ENCODE measurements at regions not wholly inside any gene's neighbourhood (a gene's known extent, or its start where the extent isn't known, plus 50 kb on each side); places are given as distances from the start of the nearest gene placed in this dataset.

DNA sequence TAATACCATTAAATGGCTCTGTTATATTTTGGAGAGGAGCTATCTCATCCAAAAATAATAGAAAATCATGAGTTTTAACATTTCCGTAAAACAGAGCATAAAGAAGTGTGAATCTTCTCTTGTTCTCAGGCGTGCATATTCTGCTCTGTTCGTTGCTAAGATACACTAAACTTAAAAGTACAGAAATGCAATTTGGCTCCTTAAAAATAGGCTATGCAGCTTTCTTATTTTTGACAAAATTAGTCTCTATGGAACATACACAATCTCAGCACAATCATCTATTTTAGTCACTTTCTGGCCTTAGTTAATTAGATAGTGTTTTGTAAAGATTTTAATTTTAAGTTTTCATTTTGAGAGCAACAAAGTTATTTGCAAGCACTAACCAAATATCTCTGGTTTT is 79.0 kb upstream of the USP25 start:
- no peak for TF ChIP-seq EZH2 (IDR thresholded peaks at IDR 0.05; ENCODE audit: borderline replicate concordance, low read depth, low read length, severe bottlenecking)
- TF ChIP-seq, protein P1, sequence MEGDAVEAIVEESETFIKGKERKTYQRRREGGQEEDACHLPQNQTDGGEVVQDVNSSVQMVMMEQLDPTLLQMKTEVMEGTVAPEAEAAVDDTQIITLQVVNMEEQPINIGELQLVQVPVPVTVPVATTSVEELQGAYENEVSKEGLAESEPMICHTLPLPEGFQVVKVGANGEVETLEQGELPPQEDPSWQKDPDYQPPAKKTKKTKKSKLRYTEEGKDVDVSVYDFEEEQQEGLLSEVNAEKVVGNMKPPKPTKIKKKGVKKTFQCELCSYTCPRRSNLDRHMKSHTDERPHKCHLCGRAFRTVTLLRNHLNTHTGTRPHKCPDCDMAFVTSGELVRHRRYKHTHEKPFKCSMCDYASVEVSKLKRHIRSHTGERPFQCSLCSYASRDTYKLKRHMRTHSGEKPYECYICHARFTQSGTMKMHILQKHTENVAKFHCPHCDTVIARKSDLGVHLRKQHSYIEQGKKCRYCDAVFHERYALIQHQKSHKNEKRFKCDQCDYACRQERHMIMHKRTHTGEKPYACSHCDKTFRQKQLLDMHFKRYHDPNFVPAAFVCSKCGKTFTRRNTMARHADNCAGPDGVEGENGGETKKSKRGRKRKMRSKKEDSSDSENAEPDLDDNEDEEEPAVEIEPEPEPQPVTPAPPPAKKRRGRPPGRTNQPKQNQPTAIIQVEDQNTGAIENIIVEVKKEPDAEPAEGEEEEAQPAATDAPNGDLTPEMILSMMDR (IDR thresholded peaks at IDR 0.05; ENCODE audit: borderline replicate concordance, extremely low read depth, low read length, poor library complexity, severe bottlenecking), result no peak
- H3K9me3 ChIP-seq (ENCODE audit: insufficient read depth, low read length, severe bottlenecking), result no peaks in the 10 kb centered on the region
- H3K36me3 ChIP-seq (ENCODE audit: insufficient read depth, low read length), result no peaks in the 10 kb centered on the region
- H3K79me2 ChIP-seq (ENCODE audit: insufficient read depth, low read length), result no peaks in the 10 kb centered on the region
- H3K4me2 ChIP-seq (ENCODE audit: insufficient read depth, low read length), result no peak overlapping the region
- ATAC-seq (ENCODE audit: insufficient read depth, low read depth) (no peak), DNase-seq (no peak)
- H2AFZ ChIP-seq (ENCODE audit: low read depth, low read length), result no peak overlapping the region
- H3K4me1 ChIP-seq (ENCODE audit: insufficient read depth, low read length), result no peaks in the 10 kb centered on the region
- H3K9ac ChIP-seq (ENCODE audit: low read depth, low read length), result no peak overlapping the region
- H3K4me3 ChIP-seq (ENCODE audit: low read depth in 1 of 2, low read length in 2 of 2), result no peak overlapping the region
- H3K27me3 ChIP-seq (ENCODE audit: insufficient read depth, low read length, poor library complexity), result no peaks in the 10 kb centered on the region
- H3K27ac ChIP-seq (ENCODE audit: low read length), result no peak overlapping the region
- no peaks in the 10 kb centered on the region for H4K20me1 ChIP-seq (ENCODE audit: insufficient read depth, low read length)

DNA sequence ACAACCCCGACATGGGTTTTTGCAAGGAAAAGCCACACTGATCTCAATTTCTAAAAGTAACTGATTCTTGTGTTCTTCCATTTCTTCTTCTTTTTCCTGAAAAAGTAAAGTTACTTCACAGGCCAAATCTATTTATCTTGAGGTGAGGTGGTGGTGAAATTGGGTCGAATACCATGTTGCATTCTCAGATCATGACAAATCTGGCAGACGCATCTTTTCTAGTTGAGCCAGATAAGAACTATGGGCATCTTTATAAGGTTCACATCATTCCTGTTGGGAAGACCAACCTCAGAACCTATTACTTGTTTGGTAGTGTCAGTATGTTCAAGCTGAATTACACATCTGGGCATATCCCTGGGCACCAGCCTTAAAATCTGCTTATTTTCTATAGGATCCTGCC is 78.6 kb upstream of the USP25 start:
- Histone ChIP-seq H3K9ac (ENCODE audit: low read depth, low read length) (no peak overlapping the region), H3K36me3 (ENCODE audit: insufficient read depth, low read length) (no peaks in the 10 kb centered on the region), H3K9me3 (ENCODE audit: insufficient read depth, low read length, severe bottlenecking) (no peaks in the 10 kb centered on the region), H2AFZ (ENCODE audit: low read depth, low read length) (no peak overlapping the region), H3K27me3 (ENCODE audit: insufficient read depth, low read length, poor library complexity) (no peaks in the 10 kb centered on the region), H3K79me2 (ENCODE audit: insufficient read depth, low read length) (no peaks in the 10 kb centered on the region), H3K4me3 (ENCODE audit: low read depth in 1 of 2, low read length in 2 of 2) (no peak overlapping the region), H4K20me1 (ENCODE audit: insufficient read depth, low read length) (no peaks in the 10 kb centered on the region), H3K4me2 (ENCODE audit: insufficient read depth, low read length) (no peak overlapping the region), H3K4me1 (ENCODE audit: insufficient read depth, low read length) (no peaks in the 10 kb centered on the region), H3K27ac (ENCODE audit: low read length) (no peak overlapping the region)
- TF ChIP-seq EZH2 (IDR thresholded peaks at IDR 0.05; ENCODE audit: borderline replicate concordance, low read depth, low read length, severe bottlenecking), result no peak
- TF ChIP-seq, protein P1 (IDR thresholded peaks at IDR 0.05; ENCODE audit: borderline replicate concordance, extremely low read depth, low read length, poor library complexity, severe bottlenecking), result no peak
- DNase-seq (no peak), ATAC-seq (ENCODE audit: insufficient read depth, low read depth) (no peak)

DNA sequence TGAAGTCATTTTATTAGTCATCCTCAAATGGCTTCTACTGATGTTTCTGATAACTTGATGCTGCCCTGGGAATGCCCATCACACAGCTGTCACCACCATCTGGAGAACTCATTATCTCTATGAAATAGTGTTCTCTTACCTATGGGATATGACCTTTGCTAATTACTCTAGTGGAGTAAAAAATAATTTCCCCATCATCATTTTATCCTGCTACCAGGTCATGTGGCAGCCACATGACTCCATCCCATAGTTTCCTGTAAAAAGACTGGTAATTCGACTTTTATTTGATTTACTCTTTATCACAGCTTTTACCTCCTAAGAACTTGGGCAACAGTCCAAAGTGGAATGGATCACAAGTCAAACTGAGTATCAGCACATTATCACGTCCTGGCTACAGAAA is 76.1 kb upstream of the USP25 start:
- no peaks in the 10 kb centered on the region for H3K79me2 ChIP-seq (ENCODE audit: insufficient read depth, low read length)
- no peaks in the 10 kb centered on the region for H3K27me3 ChIP-seq (ENCODE audit: insufficient read depth, low read length, poor library complexity)
- H4K20me1 ChIP-seq (ENCODE audit: insufficient read depth, low read length), result no peaks in the 10 kb centered on the region
- no peaks in the 10 kb centered on the region for H3K36me3 ChIP-seq (ENCODE audit: insufficient read depth, low read length)
- H3K4me2 ChIP-seq (ENCODE audit: insufficient read depth, low read length), result no peak overlapping the region
- DNase-seq (no peak), ATAC-seq (ENCODE audit: insufficient read depth, low read depth) (no peak)
- H3K4me1 ChIP-seq (ENCODE audit: insufficient read depth, low read length), result no peaks in the 10 kb centered on the region
- H2AFZ ChIP-seq (ENCODE audit: low read depth, low read length), result no peak overlapping the region
- TF ChIP-seq, protein P1 (IDR thresholded peaks at IDR 0.05; ENCODE audit: borderline replicate concordance, extremely low read depth, low read length, poor library complexity, severe bottlenecking), result no peak
- TF ChIP-seq EZH2 (IDR thresholded peaks at IDR 0.05; ENCODE audit: borderline replicate concordance, low read depth, low read length, severe bottlenecking), result no peak
- H3K9me3 ChIP-seq (ENCODE audit: insufficient read depth, low read length, severe bottlenecking), result no peaks in the 10 kb centered on the region
- no peak overlapping the region for H3K9ac ChIP-seq (ENCODE audit: low read depth, low read length)
- no peak overlapping the region for H3K4me3 ChIP-seq (ENCODE audit: low read depth in 1 of 2, low read length in 2 of 2)
- no peak overlapping the region for H3K27ac ChIP-seq (ENCODE audit: low read length)

- Histone ChIP-seq H3K4me3 (ENCODE audit: low read depth in 1 of 2, low read length in 2 of 2) (no peak overlapping the region), H3K9ac (ENCODE audit: low read depth, low read length) (no peak overlapping the region), H3K4me1 (ENCODE audit: insufficient read depth, low read length) (no peaks in the 10 kb centered on the region), H2AFZ (ENCODE audit: low read depth, low read length) (no peak overlapping the region), H3K36me3 (ENCODE audit: insufficient read depth, low read length) (no peaks in the 10 kb centered on the region), H3K27me3 (ENCODE audit: insufficient read depth, low read length, poor library complexity) (no peaks in the 10 kb centered on the region), H3K79me2 (ENCODE audit: insufficient read depth, low read length) (no peaks in the 10 kb centered on the region), H3K4me2 (ENCODE audit: insufficient read depth, low read length) (no peak overlapping the region), H4K20me1 (ENCODE audit: insufficient read depth, low read length) (no peaks in the 10 kb centered on the region), H3K27ac (ENCODE audit: low read length) (no peak overlapping the region), H3K9me3 (ENCODE audit: insufficient read depth, low read length, severe bottlenecking) (no peaks in the 10 kb centered on the region)
- ATAC-seq (ENCODE audit: insufficient read depth, low read depth) (no peak), DNase-seq (no peak)
- no peak for TF ChIP-seq EZH2 (IDR thresholded peaks at IDR 0.05; ENCODE audit: borderline replicate concordance, low read depth, low read length, severe bottlenecking)
Measured at GRCh38 chr21:15654171-15654570, 75.6 kb upstream of the USP25 start.

Data from DND-41 (cell line).